ENCODE measurements at regions not wholly inside any gene's neighbourhood (a gene's known extent, or its start where the extent isn't known, plus 50 kb on each side); places are given as distances from the start of the nearest gene placed in this dataset.

GRCh38 chr13:97057176-97057575 is 62.9 kb upstream of the OXGR1 start:
- no peak for DNase-seq (ENCODE audit: low spot score)

- no peak for DNase-seq (ENCODE audit: low spot score)
Observed at GRCh38 chr13:97058391-97058790, 64.1 kb upstream of the OXGR1 start.

- no peak for DNase-seq (ENCODE audit: low spot score)
Observed at GRCh38 chr13:97058926-97059325, 64.7 kb upstream of the OXGR1 start.

- DNase-seq (ENCODE audit: low spot score), result no peak
Observed at GRCh38 chr13:97067017-97067895, 73.0 kb upstream of the OXGR1 start.

GRCh38 chr13:97068151-97068550 is 73.9 kb upstream of the OXGR1 start:
- DNase-seq (ENCODE audit: low spot score), result no peak

- no peak for DNase-seq (ENCODE audit: low spot score)
Observed at GRCh38 chr13:97069050-97069815, 75.0 kb upstream of the OXGR1 start.

GRCh38 chr13:97072297-97072696 is 78.0 kb upstream of the OXGR1 start:
- no peak for DNase-seq (ENCODE audit: low spot score)

- DNase-seq (ENCODE audit: low spot score), result no peak
Observed at GRCh38 chr13:97074618-97075017, 80.3 kb upstream of the OXGR1 start.

GRCh38 chr13:97076898-97077297 is 82.6 kb upstream of the OXGR1 start:
- DNase-seq (ENCODE audit: low spot score), result no peak

GRCh38 chr13:97077341-97077740 is 83.1 kb upstream of the OXGR1 start:
- no peak for DNase-seq (ENCODE audit: low spot score)

- DNase-seq (ENCODE audit: low spot score), result no peak
Observed at GRCh38 chr13:97079726-97080125, 85.5 kb upstream of the OXGR1 start.

GRCh38 chr13:97082461-97083207 is 88.4 kb upstream of the OXGR1 start:
- no peak for DNase-seq (ENCODE audit: low spot score)

GRCh38 chr13:97091196-97091595 is 96.9 kb upstream of the OXGR1 start:
- DNase-seq (ENCODE audit: low spot score), result no peak

- DNase-seq (ENCODE audit: low spot score), result no peak
Observed at GRCh38 chr13:97100821-97101220, 106.5 kb upstream of the OXGR1 start.

GRCh38 chr13:97101912-97102708 is 107.8 kb upstream of the OXGR1 start:
- DNase-seq (ENCODE audit: low spot score), result no peak

GRCh38 chr13:97106323-97106722 is 112.0 kb upstream of the OXGR1 start:
- DNase-seq (ENCODE audit: low spot score), result no peak

- DNase-seq (ENCODE audit: low spot score), result no peak
Observed at GRCh38 chr13:97107815-97108529, 113.7 kb upstream of the OXGR1 start.

- no peak for DNase-seq (ENCODE audit: low spot score)
Observed at GRCh38 chr13:97108530-97108900, 113.6 kb upstream of the MBNL2 start.

- no peak for DNase-seq (ENCODE audit: low spot score)
Observed at GRCh38 chr13:97109256-97109655, 112.9 kb upstream of the MBNL2 start.

- DNase-seq (ENCODE audit: low spot score), result peak; percentile 93
Observed at GRCh38 chr13:97109841-97110492, 112.2 kb upstream of the MBNL2 start.
